Chondrocyte (in vitro differentiated cells): ENCODE measurements at regions not wholly inside any gene's neighbourhood (a gene's known extent, or its start where the extent isn't known, plus 50 kb on each side); places are given as distances from the start of the nearest gene placed in this dataset.
"Not testable (repeated sequence)": the region's sequence is repeated elsewhere in the genome, so short reads cannot be mapped to it uniquely, and the experiment has no call there.

Source experiments
- DNase-seq: peaks from one replicate; pipeline ENCODE4 v3.0.0; 2021; ENCODE audit warnings: mixed read lengths, low spot score
- H3K27ac Mint-ChIP-seq: one replicate; pipeline ENCODE4 v1.8.0; 2021; ENCODE audit warnings: mild to moderate bottlenecking, moderate library complexity, mixed read lengths; ENCODE audit not compliant: unreplicated experiment
- H3K27me3 Mint-ChIP-seq: 2 replicates; pipeline ENCODE4 v1.8.0; 2021; ENCODE audit warnings: low read depth, mixed read lengths
- H3K36me3 Mint-ChIP-seq: 2 replicates; pipeline ENCODE4 v1.8.0; 2021; ENCODE audit warnings: low read depth, mixed read lengths
- H3K4me1 Mint-ChIP-seq: 2 replicates; pipeline ENCODE4 v1.8.0; 2021; ENCODE audit warnings: low read depth, mild to moderate bottlenecking, mixed read lengths
- H3K4me3 Mint-ChIP-seq: one replicate; pipeline ENCODE4 v1.8.0; 2021; ENCODE audit warnings: mild to moderate bottlenecking, moderate library complexity, mixed read lengths; ENCODE audit not compliant: unreplicated experiment
- H3K9me3 Mint-ChIP-seq: 2 replicates; pipeline ENCODE4 v1.8.0; 2021; ENCODE audit warnings: low read depth, mixed read lengths
- TF ChIP-seq, protein P1 (sequence below): fragments of 200-600 bp; sonication (generic); IDR thresholded peaks from 2 replicates; pipeline ENCODE4 v1.5.0; 2021; ENCODE audit warnings: antibody characterized with exemption, mild to moderate bottlenecking, moderate library complexity

DNA sequence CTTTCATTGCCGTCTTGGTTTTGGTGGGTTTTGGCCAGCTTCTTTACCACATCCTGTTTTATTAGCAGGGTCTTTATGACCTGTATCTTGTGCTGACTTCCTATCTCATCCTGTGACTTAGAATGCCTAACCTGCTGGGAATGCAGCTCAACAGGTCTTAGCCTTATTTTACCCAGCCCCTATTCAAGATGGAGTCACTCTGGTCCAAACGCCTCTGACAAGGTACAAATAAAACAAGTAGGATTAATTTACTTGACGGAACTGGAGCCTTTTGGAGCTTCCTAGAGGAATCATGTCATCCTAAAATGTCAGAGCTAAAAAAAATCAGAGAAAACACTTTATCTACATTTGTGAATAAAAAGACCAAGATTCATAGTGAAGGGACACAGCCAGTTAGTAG, 66.2 kb upstream of the ATXN3L start:
- H3K27me3 Mint-ChIP-seq: no peaks in the 10 kb centered on the region
- TF ChIP-seq, protein P1, sequence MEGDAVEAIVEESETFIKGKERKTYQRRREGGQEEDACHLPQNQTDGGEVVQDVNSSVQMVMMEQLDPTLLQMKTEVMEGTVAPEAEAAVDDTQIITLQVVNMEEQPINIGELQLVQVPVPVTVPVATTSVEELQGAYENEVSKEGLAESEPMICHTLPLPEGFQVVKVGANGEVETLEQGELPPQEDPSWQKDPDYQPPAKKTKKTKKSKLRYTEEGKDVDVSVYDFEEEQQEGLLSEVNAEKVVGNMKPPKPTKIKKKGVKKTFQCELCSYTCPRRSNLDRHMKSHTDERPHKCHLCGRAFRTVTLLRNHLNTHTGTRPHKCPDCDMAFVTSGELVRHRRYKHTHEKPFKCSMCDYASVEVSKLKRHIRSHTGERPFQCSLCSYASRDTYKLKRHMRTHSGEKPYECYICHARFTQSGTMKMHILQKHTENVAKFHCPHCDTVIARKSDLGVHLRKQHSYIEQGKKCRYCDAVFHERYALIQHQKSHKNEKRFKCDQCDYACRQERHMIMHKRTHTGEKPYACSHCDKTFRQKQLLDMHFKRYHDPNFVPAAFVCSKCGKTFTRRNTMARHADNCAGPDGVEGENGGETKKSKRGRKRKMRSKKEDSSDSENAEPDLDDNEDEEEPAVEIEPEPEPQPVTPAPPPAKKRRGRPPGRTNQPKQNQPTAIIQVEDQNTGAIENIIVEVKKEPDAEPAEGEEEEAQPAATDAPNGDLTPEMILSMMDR: no peak
- DNase-seq: no peak
- H3K9me3 Mint-ChIP-seq: peaks cover 19% of the 10 kb centered on the region
- H3K4me1 Mint-ChIP-seq: peaks cover 63% of the 10 kb centered on the region
- H3K27ac Mint-ChIP-seq: no peak overlapping the region
- no peak overlapping the region for H3K4me3 Mint-ChIP-seq
- peaks cover 5% of the 10 kb centered on the region for H3K36me3 Mint-ChIP-seq

GRCh38 chrX:13383907-13384306, 64.1 kb upstream of the ATXN3L start:
- Mint-ChIP-seq H3K4me1 (peaks cover 80% of the 10 kb centered on the region), H3K36me3 (no peaks in the 10 kb centered on the region), H3K27me3 (no peaks in the 10 kb centered on the region), H3K9me3 (peaks cover 9% of the 10 kb centered on the region), H3K27ac (no peak overlapping the region), H3K4me3 (no peak overlapping the region)
- no peak for DNase-seq
- TF ChIP-seq, protein P1: no peak

- no peaks in the 10 kb centered on the region for H3K27me3 Mint-ChIP-seq
- DNase-seq: no peak
- H3K4me3 Mint-ChIP-seq: no peak overlapping the region
- H3K4me1 Mint-ChIP-seq: peaks cover 76% of the 10 kb centered on the region
- TF ChIP-seq, protein P1: no peak
- H3K9me3 Mint-ChIP-seq: no peaks in the 10 kb centered on the region
- H3K27ac Mint-ChIP-seq: peak overlapping the region; percentile 95
- H3K36me3 Mint-ChIP-seq: no peaks in the 10 kb centered on the region
Observed at GRCh38 chrX:13381514-13381913, 61.7 kb upstream of the ATXN3L start.

- TF ChIP-seq, protein P1: no peak
- Mint-ChIP-seq H3K4me1 (peaks cover 80% of the 10 kb centered on the region), H3K36me3 (no peaks in the 10 kb centered on the region), H3K27ac (peak overlapping the region; percentile 95), H3K27me3 (no peaks in the 10 kb centered on the region), H3K4me3 (no peak overlapping the region), H3K9me3 (no peaks in the 10 kb centered on the region)
- no peak for DNase-seq
Observed at GRCh38 chrX:13380211-13380610, 60.4 kb upstream of the ATXN3L start.

DNA sequence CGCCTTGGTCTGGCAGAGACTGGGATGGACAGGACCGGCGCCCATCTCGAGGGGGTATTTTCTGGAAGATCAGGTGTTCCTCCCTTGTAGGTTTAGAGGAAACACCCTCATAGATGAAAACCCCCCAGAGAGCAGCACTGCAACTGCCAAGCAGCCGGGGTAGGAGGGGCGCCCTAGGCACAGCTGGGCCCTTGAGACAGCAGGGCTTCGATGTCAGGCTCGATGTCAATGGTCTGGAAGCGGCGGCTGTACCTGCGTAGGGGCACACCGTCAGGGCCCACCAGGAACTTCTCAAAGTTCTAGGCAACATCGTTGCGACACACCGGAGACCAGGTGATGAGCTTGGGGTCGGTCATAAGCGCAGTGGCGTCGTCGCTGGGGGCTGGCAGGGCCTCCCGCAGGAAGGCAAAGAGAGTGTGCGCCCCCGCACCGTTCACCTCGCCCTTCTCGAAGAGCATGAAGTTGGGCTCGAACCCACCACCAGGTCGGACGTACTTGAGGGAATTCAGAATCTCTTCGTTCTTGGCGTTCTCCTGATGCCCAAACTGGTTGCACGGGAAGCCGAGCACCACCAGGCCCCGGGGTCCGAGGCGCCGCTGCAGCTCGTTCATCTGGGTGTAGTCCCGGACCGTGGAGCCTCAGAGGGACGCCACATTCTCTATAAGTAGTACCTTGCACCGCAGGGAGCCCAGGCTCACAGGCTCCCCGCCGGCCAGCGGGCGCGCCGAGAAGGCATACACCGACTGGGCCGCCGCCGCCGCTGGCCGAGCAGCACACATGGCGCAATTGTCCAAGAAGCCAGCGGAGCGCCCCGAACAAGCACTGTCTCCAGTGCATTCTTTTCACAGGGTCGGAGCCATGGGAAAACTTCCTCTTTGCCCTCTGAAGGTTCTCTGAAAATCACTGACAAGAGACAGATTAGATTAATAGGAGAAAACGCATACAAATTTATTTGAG, 59.0 kb upstream of the ATXN3L start:
- H3K27me3 Mint-ChIP-seq, H3K36me3 Mint-ChIP-seq, H3K4me3 Mint-ChIP-seq, H3K27ac Mint-ChIP-seq, H3K9me3 Mint-ChIP-seq, DNase-seq: not testable (repeated sequence)
- H3K4me1 Mint-ChIP-seq: peaks cover 76% of the 10 kb centered on the region

GRCh38 chrX:13377550-13377934, 57.7 kb upstream of the ATXN3L start:
- H3K9me3 Mint-ChIP-seq: no peaks in the 10 kb centered on the region
- DNase-seq: no peak

More at GRCh38 chrX:13377550-13377934, 57.7 kb upstream of the ATXN3L start:
- no peaks in the 10 kb centered on the region for H3K27me3 Mint-ChIP-seq
- H3K36me3 Mint-ChIP-seq: no peaks in the 10 kb centered on the region
- TF ChIP-seq, protein P1: no peak
- H3K27ac Mint-ChIP-seq: peak overlapping the region; percentile 86
- H3K4me1 Mint-ChIP-seq: peaks cover 78% of the 10 kb centered on the region
- H3K4me3 Mint-ChIP-seq: no peak overlapping the region
